ENCODE measurements at regions not wholly inside any gene's neighbourhood (a gene's known extent, or its start where the extent isn't known, plus 50 kb on each side); places are given as distances from the start of the nearest gene placed in this dataset.
"Not testable (repeated sequence)": the region's sequence is repeated elsewhere in the genome, so short reads cannot be mapped to it uniquely, and the experiment has no call there.

GRCh38 chr4:71209161-71209560 is 129.7 kb upstream of the SLC4A4 start:
- DNase-seq (ENCODE audit: low read depth) = peak; percentile 50

GRCh38 chr4:71210823-71211222 is 128.0 kb upstream of the SLC4A4 start:
- DNase-seq (ENCODE audit: low read depth) = no peak

- DNase-seq (ENCODE audit: low read depth) = no peak
Observed at GRCh38 chr4:71211748-71212147, 127.1 kb upstream of the SLC4A4 start.

- DNase-seq (ENCODE audit: low read depth) = no peak
Observed at GRCh38 chr4:71212216-71212615, 126.6 kb upstream of the SLC4A4 start.

- no peak for DNase-seq (ENCODE audit: low read depth)
Observed at GRCh38 chr4:71214578-71214977, 124.2 kb upstream of the SLC4A4 start.

GRCh38 chr4:71216316-71216959 is 122.4 kb upstream of the SLC4A4 start:
- DNase-seq (ENCODE audit: low read depth) = no peak

GRCh38 chr4:71217688-71218087 is 121.1 kb upstream of the SLC4A4 start:
- no peak for DNase-seq (ENCODE audit: low read depth)

- DNase-seq (ENCODE audit: low read depth) = not testable (repeated sequence)
Observed at GRCh38 chr4:71220848-71221247, 118.0 kb upstream of the SLC4A4 start.

GRCh38 chr4:71221510-71222466 is 117.0 kb upstream of the SLC4A4 start:
- DNase-seq (ENCODE audit: low read depth) = no peak

GRCh38 chr4:71222661-71223060 is 116.2 kb upstream of the SLC4A4 start:
- no peak for DNase-seq (ENCODE audit: low read depth)

GRCh38 chr4:71229477-71230270 is 109.1 kb upstream of the SLC4A4 start:
- DNase-seq (ENCODE audit: low read depth) = peak; percentile 60

- DNase-seq (ENCODE audit: low read depth) = no peak
Observed at GRCh38 chr4:71230271-71231128, 108.3 kb upstream of the SLC4A4 start.

GRCh38 chr4:71231129-71232055 is 107.4 kb upstream of the SLC4A4 start:
- peak; percentile 93 for DNase-seq (ENCODE audit: low read depth)

GRCh38 chr4:71232056-71232430 is 106.8 kb upstream of the SLC4A4 start:
- DNase-seq (ENCODE audit: low read depth) = no peak

- DNase-seq (ENCODE audit: low read depth) = no peak
Observed at GRCh38 chr4:71232846-71233245, 106.0 kb upstream of the SLC4A4 start.

- DNase-seq (ENCODE audit: low read depth) = no peak
Observed at GRCh38 chr4:71235311-71236201, 103.3 kb upstream of the SLC4A4 start.

- no peak for DNase-seq (ENCODE audit: low read depth)
Observed at GRCh38 chr4:71236226-71236625, 102.6 kb upstream of the SLC4A4 start.

GRCh38 chr4:71237641-71238040 is 101.2 kb upstream of the SLC4A4 start:
- no peak for DNase-seq (ENCODE audit: low read depth)

- peak; percentile 48 for DNase-seq (ENCODE audit: low read depth)
Observed at GRCh38 chr4:71239365-71239764, 99.5 kb upstream of the SLC4A4 start.

Measured in LHCN-M2 (cell line).